LNCaP clone FGC (cell line): ENCODE measurements at regions not wholly inside any gene's neighbourhood (a gene's known extent, or its start where the extent isn't known, plus 50 kb on each side); places are given as distances from the start of the nearest gene placed in this dataset.

Experiments
- DNase-seq: peaks from one replicate; pipeline ENCODE4 v3.0.0-alpha.2; 2011; ENCODE audit warnings: low read depth
- H3K4me3 ChIP-seq: 2 replicates; pipeline ENCODE4 v1.5.1; 2011; ENCODE audit warnings: mild to moderate bottlenecking, low read depth, low read length, control low read depth
- TF ChIP-seq, protein P1 (sequence below): IDR thresholded peaks from 2 replicates; pipeline ENCODE4 v1.5.1; 2012; ENCODE audit warnings: mild to moderate bottlenecking; ENCODE audit not compliant: control insufficient read depth, insufficient read depth; ENCODE audit errors: extremely low read depth

GRCh38 chr7:41633690-41634089, 69.2 kb downstream of the INHBA start:
- no peak for DNase-seq
- TF ChIP-seq, protein P1, sequence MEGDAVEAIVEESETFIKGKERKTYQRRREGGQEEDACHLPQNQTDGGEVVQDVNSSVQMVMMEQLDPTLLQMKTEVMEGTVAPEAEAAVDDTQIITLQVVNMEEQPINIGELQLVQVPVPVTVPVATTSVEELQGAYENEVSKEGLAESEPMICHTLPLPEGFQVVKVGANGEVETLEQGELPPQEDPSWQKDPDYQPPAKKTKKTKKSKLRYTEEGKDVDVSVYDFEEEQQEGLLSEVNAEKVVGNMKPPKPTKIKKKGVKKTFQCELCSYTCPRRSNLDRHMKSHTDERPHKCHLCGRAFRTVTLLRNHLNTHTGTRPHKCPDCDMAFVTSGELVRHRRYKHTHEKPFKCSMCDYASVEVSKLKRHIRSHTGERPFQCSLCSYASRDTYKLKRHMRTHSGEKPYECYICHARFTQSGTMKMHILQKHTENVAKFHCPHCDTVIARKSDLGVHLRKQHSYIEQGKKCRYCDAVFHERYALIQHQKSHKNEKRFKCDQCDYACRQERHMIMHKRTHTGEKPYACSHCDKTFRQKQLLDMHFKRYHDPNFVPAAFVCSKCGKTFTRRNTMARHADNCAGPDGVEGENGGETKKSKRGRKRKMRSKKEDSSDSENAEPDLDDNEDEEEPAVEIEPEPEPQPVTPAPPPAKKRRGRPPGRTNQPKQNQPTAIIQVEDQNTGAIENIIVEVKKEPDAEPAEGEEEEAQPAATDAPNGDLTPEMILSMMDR = no peak
- no peak overlapping the region for H3K4me3 ChIP-seq

DNA sequence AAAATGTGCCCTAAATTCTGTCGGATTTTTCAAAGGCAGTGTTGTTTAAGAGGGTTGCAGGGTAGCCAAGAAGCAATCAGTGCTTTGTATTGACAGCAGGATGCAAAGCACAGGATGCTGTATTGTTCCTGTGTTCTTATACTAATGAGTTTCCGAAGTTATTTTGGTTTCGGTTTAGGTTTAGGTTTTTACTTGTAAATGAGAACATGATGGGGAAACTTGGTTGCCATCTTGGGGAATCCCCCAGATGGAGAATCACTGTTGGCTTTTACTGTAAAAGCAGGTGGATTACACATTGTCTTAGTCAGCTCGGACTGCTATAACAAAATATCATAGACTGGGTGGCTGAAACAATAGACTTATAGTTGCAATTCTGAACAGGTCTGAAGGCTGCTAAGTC, 72.1 kb downstream of the INHBA start:
- TF ChIP-seq, protein P1 = no peak
- no peak for DNase-seq
- no peak overlapping the region for H3K4me3 ChIP-seq

- H3K4me3 ChIP-seq = no peak overlapping the region
- no peak for DNase-seq
Observed at GRCh38 chr7:41629711-41630111, 73.2 kb downstream of the INHBA start.

GRCh38 chr7:41628901-41629300, 74.0 kb downstream of the INHBA start:
- TF ChIP-seq, protein P1 = no peak

More at GRCh38 chr7:41629711-41630111, 73.2 kb downstream of the INHBA start:
- TF ChIP-seq, protein P1 = no peak

DNA sequence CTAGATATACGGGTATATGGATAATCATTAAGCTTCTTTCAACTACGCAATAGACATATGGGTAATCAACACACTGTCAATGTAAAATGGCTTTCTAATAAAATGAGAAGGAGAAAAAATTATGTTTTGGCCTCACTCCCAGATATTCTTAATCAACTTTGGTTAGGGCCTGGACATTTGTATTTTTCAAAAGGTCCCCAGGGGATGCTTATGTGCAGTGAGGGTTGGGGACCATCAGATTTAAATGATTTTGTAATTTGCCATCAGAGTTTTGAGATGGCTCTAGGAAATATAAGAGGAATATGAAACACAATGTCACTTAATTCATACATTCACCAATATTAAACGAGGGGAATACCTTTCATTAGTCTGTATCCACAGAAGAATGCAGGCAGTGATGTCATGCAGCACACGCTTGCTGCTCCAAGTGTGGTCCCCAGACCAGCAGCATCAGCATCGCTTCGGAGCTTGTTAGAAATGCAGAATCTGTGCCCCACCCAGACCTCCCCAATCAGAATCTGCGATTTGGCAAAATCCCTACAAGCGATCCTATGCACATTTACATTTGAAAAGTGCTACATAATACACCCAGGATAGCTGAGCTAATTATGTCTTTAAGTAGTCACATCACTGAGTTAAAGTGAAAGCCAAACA, 75.1 kb downstream of the INHBA start:
- no peak for DNase-seq
- H3K4me3 ChIP-seq = no peak overlapping the region
- TF ChIP-seq, protein P1 = no peak

More at GRCh38 chr7:41628901-41629300, 74.0 kb downstream of the INHBA start:
- no peak overlapping the region for H3K4me3 ChIP-seq
- no peak for DNase-seq

GRCh38 chr7:41624818-41625217, 78.1 kb downstream of the INHBA start:
- DNase-seq = no peak

More at GRCh38 chr7:41624818-41625217, 78.1 kb downstream of the INHBA start:
- TF ChIP-seq, protein P1 = no peak
- no peak overlapping the region for H3K4me3 ChIP-seq
